ENCODE measurements at regions not wholly inside any gene's neighbourhood (a gene's known extent, or its start where the extent isn't known, plus 50 kb on each side); places are given as distances from the start of the nearest gene placed in this dataset.

DNA sequence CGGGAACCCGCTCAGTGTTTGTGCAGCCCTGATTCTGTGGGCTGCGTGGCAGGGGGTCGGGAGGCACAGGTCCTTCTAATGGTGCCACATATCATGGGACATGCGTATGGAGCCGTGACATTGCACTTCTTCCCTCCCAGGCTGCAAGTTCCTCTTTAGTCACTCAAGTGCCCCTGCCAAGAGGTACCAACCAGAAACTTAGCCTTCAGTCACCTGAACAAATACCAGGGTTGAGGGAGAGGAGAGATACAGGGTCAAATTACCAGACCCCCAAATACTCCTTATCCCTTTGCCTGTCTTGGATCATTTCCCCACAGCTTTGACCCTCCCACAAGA, 209.1 kb downstream of the BUD13 start:
- TF ChIP-seq, protein P1, sequence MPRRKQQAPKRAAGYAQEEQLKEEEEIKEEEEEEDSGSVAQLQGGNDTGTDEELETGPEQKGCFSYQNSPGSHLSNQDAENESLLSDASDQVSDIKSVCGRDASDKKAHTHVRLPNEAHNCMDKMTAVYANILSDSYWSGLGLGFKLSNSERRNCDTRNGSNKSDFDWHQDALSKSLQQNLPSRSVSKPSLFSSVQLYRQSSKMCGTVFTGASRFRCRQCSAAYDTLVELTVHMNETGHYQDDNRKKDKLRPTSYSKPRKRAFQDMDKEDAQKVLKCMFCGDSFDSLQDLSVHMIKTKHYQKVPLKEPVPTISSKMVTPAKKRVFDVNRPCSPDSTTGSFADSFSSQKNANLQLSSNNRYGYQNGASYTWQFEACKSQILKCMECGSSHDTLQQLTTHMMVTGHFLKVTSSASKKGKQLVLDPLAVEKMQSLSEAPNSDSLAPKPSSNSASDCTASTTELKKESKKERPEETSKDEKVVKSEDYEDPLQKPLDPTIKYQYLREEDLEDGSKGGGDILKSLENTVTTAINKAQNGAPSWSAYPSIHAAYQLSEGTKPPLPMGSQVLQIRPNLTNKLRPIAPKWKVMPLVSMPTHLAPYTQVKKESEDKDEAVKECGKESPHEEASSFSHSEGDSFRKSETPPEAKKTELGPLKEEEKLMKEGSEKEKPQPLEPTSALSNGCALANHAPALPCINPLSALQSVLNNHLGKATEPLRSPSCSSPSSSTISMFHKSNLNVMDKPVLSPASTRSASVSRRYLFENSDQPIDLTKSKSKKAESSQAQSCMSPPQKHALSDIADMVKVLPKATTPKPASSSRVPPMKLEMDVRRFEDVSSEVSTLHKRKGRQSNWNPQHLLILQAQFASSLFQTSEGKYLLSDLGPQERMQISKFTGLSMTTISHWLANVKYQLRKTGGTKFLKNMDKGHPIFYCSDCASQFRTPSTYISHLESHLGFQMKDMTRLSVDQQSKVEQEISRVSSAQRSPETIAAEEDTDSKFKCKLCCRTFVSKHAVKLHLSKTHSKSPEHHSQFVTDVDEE (CRISPR knock-in tag; IDR thresholded peaks at IDR 0.05) = no peak
- no peak for TF ChIP-seq SNAI2 (CRISPR knock-in tag; IDR thresholded peaks at IDR 0.05)
- no peak for TF ChIP-seq RARB (CRISPR knock-in tag; IDR thresholded peaks at IDR 0.05)
- TF ChIP-seq CSDC2 (CRISPR knock-in tag; IDR thresholded peaks at IDR 0.05) = no peak
- TF ChIP-seq ISL1 (CRISPR knock-in tag; IDR thresholded peaks at IDR 0.05) = no peak
- TF ChIP-seq ZFP30 (CRISPR knock-in tag; IDR thresholded peaks at IDR 0.05) = no peak
- TF ChIP-seq, protein P2, sequence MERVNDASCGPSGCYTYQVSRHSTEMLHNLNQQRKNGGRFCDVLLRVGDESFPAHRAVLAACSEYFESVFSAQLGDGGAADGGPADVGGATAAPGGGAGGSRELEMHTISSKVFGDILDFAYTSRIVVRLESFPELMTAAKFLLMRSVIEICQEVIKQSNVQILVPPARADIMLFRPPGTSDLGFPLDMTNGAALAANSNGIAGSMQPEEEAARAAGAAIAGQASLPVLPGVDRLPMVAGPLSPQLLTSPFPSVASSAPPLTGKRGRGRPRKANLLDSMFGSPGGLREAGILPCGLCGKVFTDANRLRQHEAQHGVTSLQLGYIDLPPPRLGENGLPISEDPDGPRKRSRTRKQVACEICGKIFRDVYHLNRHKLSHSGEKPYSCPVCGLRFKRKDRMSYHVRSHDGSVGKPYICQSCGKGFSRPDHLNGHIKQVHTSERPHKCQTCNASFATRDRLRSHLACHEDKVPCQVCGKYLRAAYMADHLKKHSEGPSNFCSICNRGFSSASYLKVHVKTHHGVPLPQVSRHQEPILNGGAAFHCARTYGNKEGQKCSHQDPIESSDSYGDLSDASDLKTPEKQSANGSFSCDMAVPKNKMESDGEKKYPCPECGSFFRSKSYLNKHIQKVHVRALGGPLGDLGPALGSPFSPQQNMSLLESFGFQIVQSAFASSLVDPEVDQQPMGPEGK (CRISPR knock-in tag; IDR thresholded peaks at IDR 0.05; ENCODE audit: borderline replicate concordance) = no peak
- TF ChIP-seq, protein P3, sequence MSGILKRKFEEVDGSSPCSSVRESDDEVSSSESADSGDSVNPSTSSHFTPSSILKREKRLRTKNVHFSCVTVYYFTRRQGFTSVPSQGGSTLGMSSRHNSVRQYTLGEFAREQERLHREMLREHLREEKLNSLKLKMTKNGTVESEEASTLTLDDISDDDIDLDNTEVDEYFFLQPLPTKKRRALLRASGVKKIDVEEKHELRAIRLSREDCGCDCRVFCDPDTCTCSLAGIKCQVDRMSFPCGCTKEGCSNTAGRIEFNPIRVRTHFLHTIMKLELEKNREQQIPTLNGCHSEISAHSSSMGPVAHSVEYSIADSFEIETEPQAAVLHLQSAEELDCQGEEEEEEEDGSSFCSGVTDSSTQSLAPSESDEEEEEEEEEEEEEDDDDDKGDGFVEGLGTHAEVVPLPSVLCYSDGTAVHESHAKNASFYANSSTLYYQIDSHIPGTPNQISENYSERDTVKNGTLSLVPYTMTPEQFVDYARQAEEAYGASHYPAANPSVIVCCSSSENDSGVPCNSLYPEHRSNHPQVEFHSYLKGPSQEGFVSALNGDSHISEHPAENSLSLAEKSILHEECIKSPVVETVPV (CRISPR knock-in tag; IDR thresholded peaks at IDR 0.05) = no peak
- no peak for TF ChIP-seq ZFP3 (CRISPR knock-in tag; IDR thresholded peaks at IDR 0.05)
- TF ChIP-seq ARNTL (CRISPR knock-in tag; IDR thresholded peaks at IDR 0.05; ENCODE audit: borderline replicate concordance, low read depth) = no peak
- TF ChIP-seq, protein P4, sequence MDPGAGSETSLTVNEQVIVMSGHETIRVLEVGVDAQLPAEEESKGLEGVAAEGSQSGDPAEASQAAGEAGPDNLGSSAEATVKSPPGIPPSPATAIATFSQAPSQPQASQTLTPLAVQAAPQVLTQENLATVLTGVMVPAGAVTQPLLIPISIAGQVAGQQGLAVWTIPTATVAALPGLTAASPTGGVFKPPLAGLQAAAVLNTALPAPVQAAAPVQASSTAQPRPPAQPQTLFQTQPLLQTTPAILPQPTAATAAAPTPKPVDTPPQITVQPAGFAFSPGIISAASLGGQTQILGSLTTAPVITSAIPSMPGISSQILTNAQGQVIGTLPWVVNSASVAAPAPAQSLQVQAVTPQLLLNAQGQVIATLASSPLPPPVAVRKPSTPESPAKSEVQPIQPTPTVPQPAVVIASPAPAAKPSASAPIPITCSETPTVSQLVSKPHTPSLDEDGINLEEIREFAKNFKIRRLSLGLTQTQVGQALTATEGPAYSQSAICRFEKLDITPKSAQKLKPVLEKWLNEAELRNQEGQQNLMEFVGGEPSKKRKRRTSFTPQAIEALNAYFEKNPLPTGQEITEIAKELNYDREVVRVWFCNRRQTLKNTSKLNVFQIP (CRISPR knock-in tag; IDR thresholded peaks at IDR 0.05; ENCODE audit: borderline replicate concordance, low read depth) = no peak
